ENCODE measurements at regions not wholly inside any gene's neighbourhood (a gene's known extent, or its start where the extent isn't known, plus 50 kb on each side); places are given as distances from the start of the nearest gene placed in this dataset.

DNA sequence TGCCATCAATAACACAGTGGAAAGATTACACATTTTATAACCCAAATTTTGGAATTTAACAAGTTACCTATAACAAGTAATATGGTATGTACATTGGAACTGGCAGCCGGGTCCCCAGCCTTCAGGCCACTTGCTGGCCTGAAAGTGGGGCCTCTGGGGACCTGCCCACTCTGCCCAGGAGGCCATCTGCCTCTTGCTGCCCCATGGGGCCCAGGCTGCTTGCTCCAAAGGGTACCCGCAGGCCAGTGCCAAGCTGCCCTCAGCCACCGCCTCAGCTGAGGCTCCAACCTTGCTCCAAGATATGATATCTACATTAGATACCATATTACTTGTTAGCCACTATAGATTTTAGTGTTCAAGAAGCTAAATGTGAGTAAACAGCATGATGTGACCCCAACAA is 120.8 kb upstream of the TMEFF2 start:
- no peak for DNase-seq (ENCODE audit: low read depth in 3 of 3, low spot score in 2 of 3)

DNA sequence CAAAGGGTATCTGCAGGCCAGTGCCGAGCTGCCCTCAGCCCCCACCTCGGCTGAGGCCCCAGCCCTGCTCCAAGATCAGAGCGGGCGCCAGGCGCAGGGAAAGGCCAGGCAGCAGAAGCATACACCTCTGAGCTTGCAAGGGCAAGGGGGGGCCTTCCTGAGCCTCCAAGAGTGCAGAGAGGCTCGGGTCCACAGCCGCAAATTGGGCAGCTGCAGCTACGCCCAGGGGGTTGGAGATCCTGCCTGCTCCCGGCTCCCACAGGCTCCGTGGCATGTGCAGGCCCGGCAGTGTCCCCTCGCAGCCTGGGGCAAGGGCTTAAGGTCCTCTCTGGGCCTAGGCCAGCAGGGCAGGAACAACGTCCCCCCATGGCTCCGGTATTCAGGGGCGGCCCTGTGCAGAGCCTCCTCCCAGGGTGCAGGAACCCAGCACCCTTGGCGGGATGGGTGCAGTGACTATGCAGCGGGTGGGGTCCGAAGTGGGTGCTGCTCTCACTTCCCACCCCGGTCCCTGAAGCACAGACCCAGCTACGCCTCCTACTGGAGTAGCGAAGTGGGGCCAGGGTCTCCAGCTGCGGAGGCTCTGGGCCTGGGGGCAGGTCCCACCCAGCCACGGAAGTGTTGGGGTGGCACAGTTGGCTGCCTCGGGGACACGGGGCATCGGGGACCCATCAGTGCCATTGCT is 120.2 kb upstream of the TMEFF2 start:
- no peak for DNase-seq (ENCODE audit: low read depth in 3 of 3, low spot score in 2 of 3)

DNA sequence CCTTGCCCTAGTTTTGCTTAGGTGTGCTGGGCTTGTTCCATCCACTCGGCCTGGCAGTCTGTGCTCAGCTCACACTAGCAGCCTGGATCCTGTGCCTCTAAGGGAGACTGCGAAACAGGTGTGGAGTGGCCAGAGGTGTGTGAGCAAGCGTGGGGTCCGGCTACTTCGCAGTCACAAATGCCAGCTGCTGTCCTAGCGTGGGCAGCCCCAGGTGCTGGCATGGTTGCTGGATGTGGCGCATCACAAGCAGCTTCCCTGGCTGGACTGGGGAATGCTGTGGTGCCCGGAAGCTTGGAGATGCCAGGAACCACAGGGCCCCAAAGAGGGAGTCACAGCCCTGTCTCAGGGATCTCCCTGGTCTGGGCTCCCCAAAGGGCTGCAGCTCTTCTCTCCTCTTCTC is 119.0 kb upstream of the TMEFF2 start:
- DNase-seq (ENCODE audit: low read depth in 3 of 3, low spot score in 2 of 3): no peak

DNA sequence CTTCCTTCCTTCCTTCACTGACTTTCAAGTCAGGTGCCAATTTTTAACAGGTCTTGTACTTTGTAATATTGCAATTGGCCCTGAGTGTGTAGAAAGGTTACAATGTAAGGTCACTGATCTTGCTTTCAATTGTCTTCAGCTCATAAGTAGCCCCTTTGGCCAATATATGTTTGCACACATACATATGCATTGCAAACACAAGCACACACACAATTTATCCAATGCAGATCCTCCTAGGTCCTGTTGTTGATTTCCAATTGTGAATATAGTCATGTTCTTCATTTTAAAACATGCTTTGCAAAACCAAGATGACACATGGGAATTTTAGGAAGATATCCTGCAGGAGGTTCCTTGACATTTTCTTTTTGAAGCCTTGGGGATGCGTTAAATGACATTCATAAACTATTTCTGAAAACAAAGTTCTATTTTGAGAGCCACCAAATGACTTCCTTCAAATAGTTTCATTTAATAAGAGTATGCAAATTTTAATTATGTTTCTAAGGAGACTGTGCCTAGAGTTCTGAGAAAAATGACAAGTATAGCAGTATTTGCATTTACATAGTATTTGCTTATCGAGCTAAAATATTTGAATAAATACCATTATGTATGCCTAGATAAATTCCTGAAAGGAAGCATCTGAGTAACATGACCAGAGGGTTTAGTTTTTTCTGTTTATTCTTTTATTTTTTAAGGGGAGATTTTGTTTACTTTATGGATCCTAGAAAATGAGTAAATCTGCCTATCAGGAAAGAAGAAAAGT is 117.1 kb upstream of the TMEFF2 start:
- no peak for DNase-seq (ENCODE audit: low read depth in 3 of 3, low spot score in 2 of 3)

DNA sequence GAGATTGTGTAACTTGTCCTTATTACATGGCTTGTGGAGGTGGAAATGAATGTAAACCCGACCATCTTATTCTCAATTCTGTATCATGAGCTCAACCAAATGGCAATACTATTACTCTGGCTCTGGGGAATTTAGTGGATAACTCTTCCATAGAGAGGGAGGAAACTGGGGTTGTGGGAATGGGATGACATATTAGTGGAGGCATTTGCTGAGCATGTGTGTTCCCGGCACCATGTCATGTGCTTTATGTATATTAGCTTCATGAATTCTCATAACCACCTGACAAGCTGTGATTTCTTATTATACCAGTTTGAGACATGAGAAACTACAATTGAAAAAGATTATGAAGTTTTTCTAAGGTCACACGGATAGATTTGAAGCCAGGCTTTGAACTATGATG is 112.8 kb upstream of the TMEFF2 start:
- DNase-seq (ENCODE audit: low read depth in 3 of 3, low spot score in 2 of 3): no peak

DNA sequence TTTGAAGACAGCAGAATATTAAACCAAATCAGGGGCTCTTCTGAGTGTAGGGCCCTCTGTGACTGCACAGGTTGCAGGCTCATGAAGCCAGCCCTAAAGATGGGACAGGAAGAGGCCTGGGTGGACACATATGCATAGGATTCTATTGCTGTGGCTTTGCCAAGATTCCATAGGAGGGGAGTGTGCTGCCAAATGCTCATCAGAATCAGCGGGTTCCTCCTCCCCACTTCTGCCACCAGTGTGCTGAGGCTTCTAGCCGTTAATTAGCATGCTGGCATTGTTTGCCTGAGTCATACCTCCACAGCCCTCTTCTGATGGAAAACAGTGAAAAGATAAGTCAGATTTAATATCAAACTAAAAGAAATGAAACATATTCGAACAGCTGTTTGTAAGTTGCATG is 103.9 kb upstream of the TMEFF2 start:
- no peak for DNase-seq (ENCODE audit: low read depth in 3 of 3, low spot score in 2 of 3)

DNA sequence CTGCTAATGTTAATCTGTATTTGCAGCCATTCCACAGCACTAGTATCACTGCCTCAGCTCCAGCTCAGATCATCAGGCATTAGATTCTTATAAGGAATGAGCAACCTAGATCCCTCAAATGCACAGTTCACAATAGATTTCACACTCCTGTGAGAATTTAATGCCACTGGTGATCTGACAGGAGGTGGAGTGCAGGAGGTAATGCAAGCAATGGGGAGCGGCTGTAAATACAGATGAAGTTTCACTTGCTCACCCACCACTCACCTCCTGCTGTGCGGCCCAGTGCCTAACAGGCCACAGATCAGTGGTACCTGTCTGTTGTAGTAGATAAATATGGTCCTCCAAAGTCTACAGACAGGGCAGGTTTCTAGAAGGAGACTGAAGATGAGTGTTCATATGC is 97.7 kb upstream of the TMEFF2 start:
- no peak for DNase-seq (ENCODE audit: low read depth in 3 of 3, low spot score in 2 of 3)

DNA sequence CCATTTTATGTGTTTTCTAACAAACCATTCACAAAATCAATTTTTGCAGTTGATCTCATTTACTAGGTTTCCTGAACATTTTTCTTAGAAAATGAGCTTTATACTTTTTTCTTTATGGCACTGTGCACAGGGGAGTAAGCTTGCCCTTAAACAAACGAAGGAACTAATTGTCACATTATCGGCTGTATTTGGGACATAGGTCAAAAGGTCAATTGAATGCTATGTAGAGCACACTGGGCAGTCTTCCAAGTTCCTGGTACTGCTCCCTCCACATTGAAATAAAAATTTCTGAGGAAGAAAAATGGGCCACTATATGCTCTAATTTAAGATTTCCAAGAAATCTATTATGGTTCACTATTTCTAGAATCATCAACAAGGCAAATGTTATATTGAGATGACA is 93.6 kb upstream of the TMEFF2 start:
- DNase-seq (ENCODE audit: low read depth in 3 of 3, low spot score in 2 of 3): no peak

DNA sequence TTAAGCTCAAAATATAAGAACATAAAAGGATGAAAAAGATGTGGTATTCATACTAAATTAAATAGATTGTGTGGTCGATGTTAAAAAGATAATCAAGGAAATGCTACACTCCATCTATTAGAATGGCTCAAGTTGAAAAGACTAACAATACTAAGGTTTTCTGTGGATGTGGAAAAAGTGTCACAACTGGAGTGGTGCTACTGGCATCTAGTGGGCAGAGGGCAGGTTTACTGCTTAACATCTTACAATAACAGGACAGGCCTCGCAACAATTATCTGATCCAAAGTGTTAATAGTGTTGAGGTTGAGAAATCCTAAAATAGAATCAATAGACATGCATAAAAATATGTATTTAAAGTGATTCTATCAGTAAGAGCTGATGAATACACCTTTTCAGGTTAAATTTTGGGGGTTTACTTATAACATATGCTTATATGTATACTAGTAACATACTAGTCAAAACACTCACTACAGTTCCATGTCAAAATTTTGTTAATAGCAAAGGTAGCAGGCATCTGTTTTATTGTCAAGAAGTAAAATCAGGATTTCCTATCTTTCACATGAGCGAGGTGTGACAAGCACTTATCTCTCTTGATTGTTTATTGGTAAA is 91.5 kb upstream of the TMEFF2 start:
- DNase-seq (ENCODE audit: low read depth in 3 of 3, low spot score in 2 of 3): no peak

DNA sequence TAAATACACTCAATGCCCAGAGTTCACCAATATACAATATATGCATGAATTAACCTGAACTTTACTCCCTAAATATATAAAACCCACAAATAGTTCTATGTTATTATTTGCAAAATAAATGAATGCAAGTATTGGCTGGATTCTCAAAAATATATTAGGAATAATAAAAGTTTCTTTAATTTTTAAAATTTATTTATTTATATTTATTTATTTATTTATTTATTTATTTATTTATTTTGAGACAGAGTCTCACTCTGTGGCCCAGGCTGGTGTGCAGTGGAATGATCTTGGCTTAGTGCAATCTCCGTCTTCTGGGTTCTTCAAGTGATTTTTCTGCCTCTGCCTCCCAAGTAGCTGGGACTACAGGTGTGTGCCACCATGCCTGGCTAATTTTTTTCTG is 88.7 kb upstream of the TMEFF2 start:
- no peak for DNase-seq (ENCODE audit: low read depth in 3 of 3, low spot score in 2 of 3)

DNA sequence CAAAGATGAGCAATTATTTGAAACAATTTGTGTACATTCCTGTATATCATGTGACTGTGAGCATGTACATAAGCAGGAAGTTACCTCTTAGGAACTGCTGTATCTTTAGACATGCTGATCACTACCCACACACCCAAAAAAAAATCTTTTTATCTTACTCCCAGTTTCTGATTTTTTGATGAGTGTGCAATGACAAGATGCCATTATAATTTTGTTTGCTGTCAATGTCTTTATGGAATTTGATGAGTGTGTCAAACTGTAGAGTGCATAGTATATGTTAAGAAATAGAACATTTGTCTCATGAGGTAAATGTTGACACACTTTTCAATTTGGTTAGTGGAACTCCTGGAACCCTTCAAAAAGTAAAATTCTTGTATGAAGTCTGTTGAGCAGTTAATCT is 84.0 kb upstream of the TMEFF2 start:
- DNase-seq (ENCODE audit: low read depth in 3 of 3, low spot score in 2 of 3): no peak

DNA sequence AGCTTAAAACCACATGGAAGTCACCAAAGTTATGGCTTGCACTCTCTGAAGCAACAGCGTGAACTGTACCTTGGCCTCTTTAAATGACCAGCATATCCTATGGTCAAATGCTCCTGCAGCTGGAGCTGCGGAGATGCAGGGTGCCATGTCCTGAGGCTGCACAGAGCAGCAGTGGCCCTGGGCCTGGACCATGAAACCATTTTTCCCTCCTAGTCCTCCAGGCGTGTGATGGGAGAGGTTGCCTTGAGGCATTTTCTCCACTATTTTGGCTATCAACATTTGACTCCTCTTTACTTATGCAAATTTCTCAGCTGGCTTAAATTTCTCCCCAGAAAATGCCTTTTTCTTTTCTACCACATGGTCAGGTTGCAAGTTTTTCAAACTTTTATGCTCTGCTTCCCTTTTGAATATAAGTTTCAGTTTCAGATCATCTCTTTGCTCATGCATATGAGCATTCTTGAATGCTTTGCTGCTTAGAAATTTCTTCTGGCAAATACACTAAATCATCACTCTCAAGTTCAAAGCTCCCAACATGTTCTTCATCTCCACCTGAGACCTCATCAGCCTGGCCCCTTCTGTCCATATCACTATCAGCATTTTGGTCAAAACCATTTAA is 82.9 kb upstream of the TMEFF2 start:
- DNase-seq (ENCODE audit: low read depth in 3 of 3, low spot score in 2 of 3): no peak

DNA sequence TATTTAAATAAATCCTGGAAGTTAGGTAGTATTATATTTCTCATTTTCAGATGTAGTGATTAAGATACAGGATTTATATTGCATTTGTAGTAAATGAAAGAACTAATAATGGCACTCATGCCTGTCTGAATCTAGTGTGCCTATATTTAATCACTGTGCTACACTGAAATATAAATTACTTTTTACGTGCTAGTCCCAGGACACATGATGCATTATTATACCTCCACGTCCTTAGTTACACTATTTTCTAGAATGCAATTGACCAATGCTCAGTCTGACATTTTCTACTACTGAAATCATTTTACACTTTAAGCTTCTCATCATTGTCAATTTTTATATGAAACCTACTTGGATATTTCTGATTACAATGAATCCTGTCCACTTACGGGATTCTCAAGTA is 80.9 kb upstream of the TMEFF2 start:
- no peak for DNase-seq (ENCODE audit: low read depth in 3 of 3, low spot score in 2 of 3)

DNA sequence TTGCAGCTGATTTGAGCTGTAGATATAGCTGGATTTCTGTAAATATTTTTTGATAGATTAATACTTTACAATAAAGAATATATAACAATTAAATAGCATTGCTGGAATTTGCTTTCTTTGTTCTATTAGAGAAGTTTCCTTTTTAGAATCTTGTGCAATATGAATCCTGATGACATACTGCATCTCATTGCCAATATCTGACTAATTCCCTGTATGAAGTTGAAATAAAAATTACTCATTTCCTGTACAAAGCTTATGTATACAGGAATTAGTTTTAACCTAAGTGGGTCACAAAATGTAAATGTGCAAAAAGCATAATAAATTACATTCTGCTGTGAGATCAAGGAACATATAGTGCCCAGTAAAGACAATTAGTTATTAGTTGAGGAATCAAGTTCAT is 72.8 kb upstream of the TMEFF2 start:
- DNase-seq (ENCODE audit: low read depth in 3 of 3, low spot score in 2 of 3): no peak

DNA sequence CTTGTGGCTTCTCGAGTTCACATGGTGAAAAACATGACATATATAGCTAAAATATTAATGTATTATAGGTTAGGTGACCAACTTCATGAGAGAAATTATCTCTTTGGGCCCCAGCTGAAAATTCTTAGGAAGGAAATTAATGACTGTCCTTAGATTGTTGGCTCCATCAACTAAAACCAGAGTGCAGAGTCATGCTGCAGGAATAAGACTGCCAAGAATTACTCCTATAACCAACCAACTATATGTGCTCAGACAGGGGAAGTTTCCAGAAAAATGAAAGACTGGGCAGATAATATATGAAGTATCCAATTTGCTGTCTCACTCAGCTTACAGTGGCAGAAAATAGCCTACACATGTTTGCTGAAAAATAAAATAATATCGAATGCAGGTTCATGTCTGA is 71.0 kb upstream of the TMEFF2 start:
- no peak for DNase-seq (ENCODE audit: low read depth in 3 of 3, low spot score in 2 of 3)

DNA sequence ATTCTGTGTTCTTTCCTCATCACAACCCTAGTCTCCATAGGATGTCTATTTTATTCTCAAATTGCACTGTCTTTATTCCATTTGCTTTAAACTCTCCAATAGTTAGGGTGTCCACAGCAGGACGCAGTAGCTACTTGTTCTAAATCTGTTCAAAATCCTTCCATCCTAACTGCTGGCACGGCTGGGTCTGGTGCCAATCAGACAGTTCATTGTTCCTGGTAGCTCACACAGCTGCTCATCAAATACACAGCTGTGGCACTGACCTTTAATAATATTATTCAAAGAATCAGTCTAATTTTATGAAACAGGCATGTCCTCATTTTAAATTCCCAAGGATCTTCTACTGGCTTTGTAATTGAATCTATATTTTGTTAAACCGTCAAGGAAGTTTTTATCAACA is 59.7 kb upstream of the TMEFF2 start:
- DNase-seq (ENCODE audit: low read depth in 3 of 3, low spot score in 2 of 3): no peak

DNA sequence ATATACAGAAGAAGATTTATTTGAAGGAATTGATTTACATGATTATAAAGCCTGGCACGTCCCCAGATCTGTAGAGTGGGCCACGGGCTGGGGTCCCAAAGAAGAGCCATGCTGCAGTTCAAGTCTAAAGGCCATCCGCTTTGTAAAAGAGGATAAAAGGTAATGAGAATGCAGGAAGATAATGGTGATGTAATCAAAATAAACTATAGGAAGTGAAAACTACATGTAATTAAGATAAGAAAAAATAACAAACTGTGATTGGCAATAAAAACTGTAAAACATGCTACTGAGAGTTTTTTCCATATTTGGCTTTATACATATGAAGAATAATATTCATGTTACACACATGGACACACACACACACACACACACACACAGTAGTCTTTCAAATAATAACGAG is 59.0 kb upstream of the TMEFF2 start:
- no peak for DNase-seq (ENCODE audit: low read depth in 3 of 3, low spot score in 2 of 3)

DNA sequence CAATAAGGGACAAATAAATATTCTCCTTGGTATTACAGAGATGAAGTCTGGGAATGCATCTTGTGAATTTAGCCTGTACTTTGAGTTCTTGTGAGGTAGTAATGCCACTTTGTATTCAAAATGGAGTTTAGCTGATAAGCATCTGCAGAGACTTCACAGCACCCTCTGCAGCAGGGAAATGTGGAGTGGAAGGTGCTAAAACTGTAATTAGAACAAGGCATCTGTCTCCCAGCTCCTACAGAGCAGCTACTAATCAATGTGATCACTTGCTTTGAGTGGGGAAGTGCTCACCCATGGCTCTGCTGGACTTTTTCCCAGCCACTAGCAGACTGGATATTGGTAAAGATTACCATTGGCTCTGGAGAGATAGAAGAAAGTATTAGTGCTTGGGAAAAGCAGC is 56.2 kb upstream of the TMEFF2 start:
- DNase-seq (ENCODE audit: low read depth in 3 of 3, low spot score in 2 of 3): no peak

DNA sequence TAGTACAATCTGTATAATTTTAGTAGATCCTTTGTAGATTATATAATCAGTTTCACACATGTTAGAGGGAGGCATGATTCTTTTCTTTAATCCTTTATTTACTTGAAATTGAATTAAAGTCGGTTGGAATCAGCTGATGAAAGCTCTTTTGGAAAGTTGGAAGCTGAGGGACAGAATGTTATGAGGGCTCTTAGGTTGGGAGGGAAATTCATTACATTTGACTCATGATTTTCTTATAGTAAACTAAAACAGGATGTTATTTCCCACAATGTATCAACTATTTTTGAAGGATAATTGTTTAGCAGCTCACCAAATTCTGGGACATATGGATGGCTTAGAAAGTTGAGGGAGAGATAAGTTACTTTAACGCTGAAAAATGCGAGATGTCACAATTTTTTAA is 52.7 kb upstream of the TMEFF2 start:
- DNase-seq (ENCODE audit: low read depth in 3 of 3, low spot score in 2 of 3): no peak

DNA sequence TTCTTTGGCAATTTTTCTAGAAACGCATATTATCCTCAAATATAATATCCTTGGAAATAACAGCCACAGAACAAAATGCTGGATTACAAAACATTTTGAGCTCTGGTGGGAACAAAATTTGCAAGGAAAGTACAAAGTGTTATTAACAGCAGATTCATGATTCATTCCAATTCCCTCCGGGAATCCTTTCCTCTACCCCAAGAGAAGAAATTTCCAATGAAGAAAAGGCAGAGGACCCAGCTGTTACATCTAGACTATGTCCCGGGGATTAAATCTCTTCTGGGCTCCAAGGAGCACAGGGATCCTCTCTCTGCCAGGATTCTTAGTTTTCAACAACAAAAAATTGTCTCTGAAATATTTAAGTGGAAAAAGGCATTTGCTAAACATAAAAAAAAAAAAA is 51.6 kb upstream of the TMEFF2 start:
- no peak for DNase-seq (ENCODE audit: low read depth in 3 of 3, low spot score in 2 of 3)

DNA sequence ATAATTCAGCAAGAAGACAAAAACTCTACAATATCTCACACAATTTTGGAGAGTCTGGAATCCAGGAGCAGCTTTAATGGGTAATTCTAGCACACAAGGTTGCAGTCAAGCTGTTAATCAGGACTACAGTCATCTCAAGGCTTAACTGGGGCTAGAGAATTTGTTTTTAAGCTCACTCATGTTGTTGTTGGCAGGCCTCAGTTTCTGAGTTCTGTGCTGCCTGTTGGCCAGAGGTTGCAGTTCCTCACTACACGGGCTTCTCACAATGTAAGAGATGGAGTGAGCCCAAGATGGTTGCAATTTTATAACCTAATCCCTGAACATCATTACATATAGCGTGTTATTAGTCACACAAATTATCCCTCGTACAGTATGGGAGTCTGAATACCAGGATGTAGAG is 50.6 kb upstream of the TMEFF2 start:
- DNase-seq (ENCODE audit: low read depth in 3 of 3, low spot score in 2 of 3): no peak
